NCI-H69 (cell line): ENCODE measurements at regions not wholly inside any gene's neighbourhood (a gene's known extent, or its start where the extent isn't known, plus 50 kb on each side); places are given as distances from the start of the nearest gene placed in this dataset.
A peak's percentile ranks its signal among the peaks of the same experiment; 100 is the strongest.

ENCODE experiments used
- DNase-seq: peaks from one replicate; lab custom pipeline; 2025; lab: John Stamatoyannopoulos, UW

DNA sequence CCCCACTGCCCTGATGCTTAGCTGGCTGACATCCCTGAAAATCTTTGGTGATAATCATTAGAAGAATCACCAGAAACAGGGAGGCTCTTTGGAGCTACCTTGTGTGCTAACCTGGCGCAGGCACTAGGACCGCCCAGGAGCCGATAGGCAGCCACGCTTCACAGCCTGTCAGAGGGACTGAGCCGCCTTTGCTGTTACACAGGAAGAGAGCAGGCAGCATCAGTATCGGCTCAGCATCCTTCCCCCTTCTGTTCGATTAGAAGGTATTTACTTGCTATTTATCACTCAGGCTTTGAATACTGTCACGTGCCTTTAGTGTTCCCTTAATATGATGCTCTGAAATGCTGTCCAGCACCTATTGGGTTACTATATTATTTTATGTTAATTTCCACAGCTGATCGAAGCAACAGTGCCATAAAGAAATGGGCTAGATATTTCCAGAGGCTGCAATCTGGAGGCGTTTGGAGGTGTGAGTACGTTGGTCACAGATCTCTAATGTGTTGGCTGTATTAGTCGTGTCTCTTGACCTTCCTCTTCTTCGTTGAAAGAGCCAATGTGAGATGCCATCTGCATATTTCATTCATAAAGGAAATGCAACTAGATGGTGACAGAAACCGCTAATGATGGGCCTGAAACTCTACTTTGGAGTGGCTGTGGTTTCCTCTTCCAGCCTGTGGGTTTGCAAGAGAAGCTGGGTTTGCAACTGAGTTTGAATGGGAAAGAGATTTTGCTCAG is 110.4 kb upstream of the RAB27B start:
- DNase-seq: peak; percentile 65

- DNase-seq: no peak
Measured at GRCh38 chr18:54718408-54718773, 109.9 kb upstream of the RAB27B start.

- no peak for DNase-seq
Measured at GRCh38 chr18:54720620-54721019, 107.7 kb upstream of the RAB27B start.

GRCh38 chr18:54726143-54726542 is 102.1 kb upstream of the RAB27B start:
- DNase-seq: no peak

DNA sequence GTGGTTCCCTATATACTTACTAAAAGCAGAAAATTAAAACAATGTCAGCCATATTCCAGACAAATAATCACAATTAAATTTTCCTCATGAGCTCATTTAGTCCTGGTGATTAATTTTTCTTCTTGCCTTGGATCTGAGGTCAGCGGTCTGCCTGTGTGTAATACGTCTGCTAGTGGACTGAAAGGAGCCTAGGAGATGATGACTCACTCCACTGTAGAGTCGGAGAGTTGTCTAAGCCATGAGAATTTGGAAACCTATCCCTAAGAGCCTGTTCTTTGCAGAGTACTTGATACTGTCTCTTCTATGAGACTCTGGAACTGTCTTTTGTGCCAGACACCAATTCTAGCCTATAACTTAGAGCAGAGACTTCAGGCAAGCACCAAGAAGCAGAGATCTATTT is 94.2 kb upstream of the RAB27B start:
- DNase-seq: no peak

DNA sequence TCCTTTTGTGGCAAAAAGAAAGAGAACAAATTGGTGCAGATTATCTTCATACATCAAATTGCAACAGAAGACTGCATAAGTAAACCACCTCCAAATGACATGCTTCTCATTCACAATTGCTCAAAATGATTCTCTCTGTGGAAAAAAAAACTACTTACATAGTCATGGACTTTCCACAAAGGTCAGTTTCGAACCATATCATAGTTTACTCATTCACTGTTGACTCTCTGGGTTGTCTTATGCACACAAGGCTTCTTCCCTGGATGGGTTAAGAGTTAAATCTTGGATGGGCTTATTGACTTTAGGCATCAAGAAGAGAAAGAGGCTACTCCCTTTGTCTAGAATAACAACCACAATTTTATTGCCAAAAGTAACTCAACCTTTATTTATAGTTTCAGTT is 91.3 kb upstream of the RAB27B start:
- no peak for DNase-seq

DNA sequence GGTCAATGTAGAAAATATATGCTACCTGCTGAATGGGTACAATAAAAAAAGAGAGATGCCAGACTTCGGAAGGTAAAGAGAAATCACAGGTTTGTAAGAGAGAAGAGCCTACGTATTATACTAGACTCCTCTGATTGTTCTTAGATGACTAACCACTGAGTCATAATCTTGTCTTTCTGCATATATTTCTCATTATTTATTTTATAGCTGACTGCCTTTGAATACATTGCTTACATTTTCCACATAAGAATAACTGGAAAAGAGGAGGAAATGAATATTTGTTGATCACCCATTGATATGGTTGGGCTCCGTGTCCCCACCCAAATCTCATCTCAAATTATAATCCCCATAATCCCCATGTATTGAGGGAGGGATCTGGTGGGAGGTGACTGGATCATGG is 90.3 kb upstream of the RAB27B start:
- no peak for DNase-seq

- no peak for DNase-seq
Measured at GRCh38 chr18:54739476-54739875, 88.8 kb upstream of the RAB27B start.

- no peak for DNase-seq
Measured at GRCh38 chr18:54740136-54740846, 88.0 kb upstream of the RAB27B start.

DNA sequence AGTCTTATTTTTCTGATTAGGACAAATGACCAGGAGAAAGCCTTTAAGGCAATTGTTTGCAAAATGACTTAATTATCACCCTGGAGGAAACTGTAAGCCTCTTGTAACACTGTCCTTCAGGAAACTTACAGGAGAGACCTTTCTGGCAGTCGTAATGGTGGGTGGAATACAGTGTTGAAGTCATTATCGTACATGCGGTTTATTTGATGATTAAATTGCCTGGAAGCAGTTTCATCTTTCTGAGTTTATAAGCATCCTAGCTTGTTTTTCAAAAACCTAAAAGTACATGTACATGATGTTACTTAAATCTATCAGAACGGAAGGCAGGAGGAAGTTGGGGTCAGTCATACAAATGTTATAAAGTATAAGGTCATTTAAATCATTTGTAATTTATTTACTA is 86.2 kb upstream of the RAB27B start:
- DNase-seq: no peak

- no peak for DNase-seq
Measured at GRCh38 chr18:54742659-54743604, 85.3 kb upstream of the RAB27B start.

- no peak for DNase-seq
Measured at GRCh38 chr18:54743605-54743995, 84.7 kb upstream of the RAB27B start.

- no peak for DNase-seq
Measured at GRCh38 chr18:54749291-54749690, 79.0 kb upstream of the RAB27B start.

DNA sequence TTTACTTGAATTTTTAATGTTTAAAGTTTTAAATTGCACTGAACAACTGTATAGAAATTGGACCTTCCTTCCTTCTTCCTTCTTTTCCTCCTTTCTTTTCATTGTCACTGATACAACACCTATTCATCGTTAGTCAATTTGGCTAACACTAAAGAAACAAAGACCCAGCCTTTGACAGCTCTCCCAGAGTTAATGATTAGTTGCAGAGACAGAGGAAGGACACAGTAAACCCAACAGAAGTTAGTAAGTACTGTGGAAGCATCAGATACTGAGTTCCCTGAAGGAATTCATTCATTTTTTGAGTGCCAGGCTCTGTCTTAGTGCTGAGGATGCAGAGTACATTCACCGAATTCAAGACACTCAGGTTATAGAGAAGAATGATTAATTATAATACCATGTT is 77.9 kb upstream of the RAB27B start:
- no peak for DNase-seq

- no peak for DNase-seq
Measured at GRCh38 chr18:54752185-54752584, 76.1 kb upstream of the RAB27B start.

DNA sequence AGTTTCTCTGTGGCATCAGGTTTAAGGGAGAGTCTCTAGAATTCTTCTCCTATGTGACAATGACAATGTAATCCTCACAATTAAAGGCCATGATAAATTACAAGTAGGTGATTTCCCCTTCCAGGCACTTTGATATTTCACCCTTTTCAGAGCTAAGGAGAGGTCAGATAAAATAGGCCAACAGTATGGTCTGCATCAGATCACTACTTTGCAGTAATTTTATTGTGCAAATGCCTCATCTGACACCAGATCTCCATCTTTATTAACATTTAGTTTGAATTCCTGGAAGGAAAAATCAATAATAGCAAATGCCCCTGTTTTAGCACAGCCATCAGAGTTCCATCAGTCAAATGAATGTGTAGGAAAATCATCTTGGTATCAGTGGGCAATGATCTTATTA is 72.8 kb upstream of the RAB27B start:
- no peak for DNase-seq

GRCh38 chr18:54762386-54762785 is 65.9 kb upstream of the RAB27B start:
- no peak for DNase-seq

DNA sequence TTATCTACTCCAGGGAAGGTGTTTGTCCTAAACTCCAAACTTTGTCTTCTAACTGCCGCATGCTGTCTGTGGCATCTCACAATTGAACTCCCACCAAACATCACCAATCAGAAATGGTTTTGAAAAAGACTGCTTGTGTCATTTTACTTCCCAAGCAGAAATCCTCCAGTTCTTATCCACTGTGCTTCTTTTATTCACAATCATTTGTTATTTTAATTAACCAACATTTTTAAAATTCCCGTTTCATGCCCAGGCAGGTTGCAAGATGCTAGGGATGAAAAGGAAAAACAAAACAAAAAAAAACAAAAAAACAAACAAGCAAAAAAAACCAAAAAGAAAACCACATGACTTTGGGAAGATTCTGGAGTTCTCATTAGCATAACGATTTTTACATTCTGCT is 63.5 kb upstream of the RAB27B start:
- no peak for DNase-seq

- DNase-seq: no peak
Measured at GRCh38 chr18:54765636-54766375, 62.5 kb upstream of the RAB27B start.

- no peak for DNase-seq
Measured at GRCh38 chr18:54766634-54767033, 61.6 kb upstream of the RAB27B start.

DNA sequence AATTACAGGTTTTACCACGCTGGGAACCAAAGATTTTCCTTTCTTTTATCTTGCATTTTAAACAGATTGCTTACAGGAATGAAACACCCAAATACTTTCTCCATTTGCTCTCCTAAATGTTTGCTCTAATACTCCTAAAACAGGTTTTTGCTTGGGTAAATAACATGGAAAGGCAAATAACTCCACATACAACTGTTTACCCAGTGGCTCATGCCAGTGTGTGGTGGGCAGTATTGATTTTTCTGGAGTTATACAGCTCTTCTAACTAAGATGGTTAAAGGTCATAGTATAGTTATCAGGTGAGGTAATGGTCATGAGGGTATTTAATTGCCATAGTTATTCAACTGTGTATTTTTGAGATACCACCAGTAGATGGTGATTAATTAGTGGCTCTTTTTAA is 61.2 kb upstream of the RAB27B start:
- DNase-seq: no peak
